ENCODE measurements at regions not wholly inside any gene's neighbourhood (a gene's known extent, or its start where the extent isn't known, plus 50 kb on each side); places are given as distances from the start of the nearest gene placed in this dataset.
"Not testable (repeated sequence)": the region's sequence is repeated elsewhere in the genome, so short reads cannot be mapped to it uniquely, and the experiment has no call there.

- not testable (repeated sequence) for TF ChIP-seq POLR2A, CTCF, EP300 (IDR thresholded peaks at IDR 0.05)
These were observed 736.1 kb upstream of the PCDH20 start for GRCh38 chr13:62151724-62152123.

Data from suprapubic skin (tissue), 3 donors.